ENCODE measurements at regions not wholly inside any gene's neighbourhood (a gene's known extent, or its start where the extent isn't known, plus 50 kb on each side); places are given as distances from the start of the nearest gene placed in this dataset.

DNA sequence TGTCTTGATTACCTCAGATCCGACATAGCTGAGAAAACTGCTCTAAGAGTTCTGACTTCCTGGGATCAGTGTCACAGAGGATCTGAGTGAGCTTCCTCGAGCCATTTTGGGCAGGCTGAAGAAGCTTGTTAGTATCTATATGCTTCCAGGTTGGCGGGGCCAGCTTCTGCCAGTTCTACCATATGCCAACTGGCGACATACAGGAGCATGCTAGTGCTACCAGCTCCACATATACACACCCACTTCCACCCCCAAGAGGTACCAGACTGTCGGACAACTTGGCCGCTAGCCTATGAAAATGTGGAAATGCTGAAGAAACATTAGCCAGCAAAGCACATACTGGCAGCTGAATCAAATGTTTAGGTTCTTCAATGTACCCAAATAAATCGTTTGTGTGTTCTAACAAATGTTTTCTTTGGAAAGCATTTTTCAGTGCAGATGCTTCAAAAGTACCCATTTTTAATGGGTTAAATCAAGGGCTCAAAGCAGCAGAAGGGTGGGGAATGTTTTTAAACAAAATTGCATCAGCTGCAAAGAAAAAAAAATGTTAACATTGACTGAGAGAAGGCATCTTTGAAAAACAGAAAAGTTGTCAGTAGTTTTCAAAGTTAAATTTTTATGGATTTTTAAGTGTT, 163.7 kb downstream of the KLF12 start:
- H3K4me1 ChIP-seq (ENCODE audit: low read depth): no peaks in the 10 kb centered on the region
- no peak overlapping the region for H3K4me3 ChIP-seq
- no peak for TF ChIP-seq CTCF (IDR thresholded peaks at IDR 0.05; ENCODE audit: low read depth, low read length)
- no peak for DNase-seq (ENCODE audit: low read depth in 1 of 2, low spot score in 1 of 2)
- H3K36me3 ChIP-seq: no peaks in the 10 kb centered on the region
- no peaks in the 10 kb centered on the region for H3K27me3 ChIP-seq
- H3K27ac ChIP-seq: no peak overlapping the region
- H3K9me3 ChIP-seq (ENCODE audit: low read depth): no peaks in the 10 kb centered on the region

DNA sequence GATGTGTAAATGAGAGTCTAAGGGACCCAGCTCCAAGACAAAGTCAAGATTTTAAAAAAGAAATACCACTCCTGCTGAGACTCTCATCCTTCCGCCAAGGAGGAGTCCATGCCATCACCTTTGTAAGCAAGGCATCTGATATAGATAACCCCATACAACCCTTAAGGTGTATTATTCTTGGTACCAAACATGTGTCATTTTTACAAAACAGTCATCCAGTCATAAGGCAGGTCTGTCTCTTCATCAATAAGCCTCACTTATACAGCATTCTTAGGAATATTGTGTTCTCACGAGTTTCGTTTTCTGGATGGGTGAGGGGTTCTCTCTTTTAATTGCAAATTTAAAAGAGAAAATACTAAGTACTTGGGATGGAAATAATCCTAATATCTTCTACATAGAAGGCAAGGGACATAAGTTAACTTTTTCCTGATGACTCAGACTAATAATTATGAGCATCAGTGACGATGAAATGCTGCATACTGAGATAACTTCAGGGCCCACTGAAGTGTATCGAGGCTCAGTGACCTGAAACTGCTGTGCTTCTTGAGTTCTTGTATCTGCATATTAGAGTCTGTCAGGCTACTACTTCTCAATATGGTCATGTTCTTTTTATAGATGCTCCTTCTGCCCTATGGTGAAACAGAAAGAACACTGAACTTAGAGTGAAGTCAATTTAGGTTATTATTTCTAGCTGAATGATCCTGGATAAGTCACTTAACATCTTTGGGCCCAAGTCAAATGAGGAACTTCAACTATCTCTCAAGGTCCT, 166.6 kb downstream of the KLF12 start:
- H3K36me3 ChIP-seq: no peaks in the 10 kb centered on the region
- no peak for DNase-seq (ENCODE audit: low read depth in 1 of 2, low spot score in 1 of 2)
- no peaks in the 10 kb centered on the region for H3K9me3 ChIP-seq (ENCODE audit: low read depth)
- no peak overlapping the region for H3K27ac ChIP-seq
- no peaks in the 10 kb centered on the region for H3K4me1 ChIP-seq (ENCODE audit: low read depth)
- TF ChIP-seq CTCF (IDR thresholded peaks at IDR 0.05; ENCODE audit: low read depth, low read length): no peak
- no peak overlapping the region for H3K4me3 ChIP-seq
- H3K27me3 ChIP-seq: no peaks in the 10 kb centered on the region

- H3K9me3 ChIP-seq (ENCODE audit: low read depth): no peaks in the 10 kb centered on the region
- DNase-seq (ENCODE audit: low read depth in 1 of 2, low spot score in 1 of 2): no peak
- no peaks in the 10 kb centered on the region for H3K4me1 ChIP-seq (ENCODE audit: low read depth)
- no peaks in the 10 kb centered on the region for H3K36me3 ChIP-seq
- H3K27ac ChIP-seq: no peak overlapping the region
- TF ChIP-seq CTCF (IDR thresholded peaks at IDR 0.05; ENCODE audit: low read depth, low read length): no peak
- no peaks in the 10 kb centered on the region for H3K27me3 ChIP-seq
- H3K4me3 ChIP-seq: no peak overlapping the region
These were observed 167.9 kb downstream of the KLF12 start for GRCh38 chr13:73966331-73966730.

DNA sequence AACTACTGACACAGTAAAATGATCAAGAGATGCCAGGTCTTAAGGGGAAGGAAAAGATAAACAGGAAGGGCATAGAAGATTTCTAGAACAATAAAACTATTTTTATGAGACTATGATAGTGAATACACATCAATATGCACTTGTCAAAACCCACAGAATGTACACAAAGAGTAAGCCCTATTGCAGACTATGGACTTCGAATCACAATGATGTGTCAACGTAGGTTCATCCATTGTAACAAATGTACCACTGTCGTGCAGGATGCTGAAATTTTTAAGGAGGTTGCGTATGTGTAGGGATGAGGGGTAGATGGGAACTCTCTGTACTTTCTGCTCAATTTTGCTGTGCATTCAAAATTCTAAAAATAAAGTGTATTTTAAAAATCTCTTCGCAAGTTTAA, 171.9 kb downstream of the KLF12 start:
- H3K27me3 ChIP-seq: no peaks in the 10 kb centered on the region
- DNase-seq (ENCODE audit: low read depth in 1 of 2, low spot score in 1 of 2): no peak
- no peaks in the 10 kb centered on the region for H3K9me3 ChIP-seq (ENCODE audit: low read depth)
- H3K27ac ChIP-seq: no peak overlapping the region
- no peak for TF ChIP-seq CTCF (IDR thresholded peaks at IDR 0.05; ENCODE audit: low read depth, low read length)
- no peaks in the 10 kb centered on the region for H3K36me3 ChIP-seq
- no peaks in the 10 kb centered on the region for H3K4me1 ChIP-seq (ENCODE audit: low read depth)
- no peak overlapping the region for H3K4me3 ChIP-seq

DNA sequence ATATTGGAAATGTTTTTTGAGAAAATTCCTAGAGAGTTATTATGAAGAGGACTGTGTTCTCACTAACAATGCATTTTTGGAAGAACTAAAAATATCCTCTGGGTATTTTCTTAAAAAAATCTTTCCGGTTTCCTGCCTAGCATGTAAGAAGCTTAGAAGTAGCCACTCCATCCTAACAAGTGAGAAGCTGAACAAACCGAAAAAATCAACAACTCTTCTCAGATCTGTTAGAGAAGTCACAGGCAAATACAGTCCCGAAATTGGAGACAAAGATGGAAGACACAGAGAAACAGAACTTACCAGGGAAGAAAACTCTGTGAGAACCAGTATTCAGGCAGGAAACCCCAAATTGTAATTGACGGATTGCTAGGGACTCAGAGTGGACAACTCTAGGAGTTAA, 173.0 kb downstream of the KLF12 start:
- Histone ChIP-seq H3K36me3 (no peaks in the 10 kb centered on the region), H3K4me1 (ENCODE audit: low read depth) (no peaks in the 10 kb centered on the region), H3K4me3 (no peak overlapping the region), H3K27me3 (no peaks in the 10 kb centered on the region), H3K9me3 (ENCODE audit: low read depth) (no peaks in the 10 kb centered on the region), H3K27ac (no peak overlapping the region)
- TF ChIP-seq CTCF (IDR thresholded peaks at IDR 0.05; ENCODE audit: low read depth, low read length): no peak
- DNase-seq (ENCODE audit: low read depth in 1 of 2, low spot score in 1 of 2): no peak

Measured in cardiac muscle cell (in vitro differentiated cells and primary cell).